ENCODE measurements at regions not wholly inside any gene's neighbourhood (a gene's known extent, or its start where the extent isn't known, plus 50 kb on each side); places are given as distances from the start of the nearest gene placed in this dataset.

GRCh38 chr18:45378308-45378707, 237.0 kb upstream of the SLC14A2 start:
- DNase-seq (ENCODE audit: low read depth in 2 of 2): no peak

- DNase-seq (ENCODE audit: low read depth in 2 of 2): no peak
These were observed 236.3 kb upstream of the SLC14A2 start for GRCh38 chr18:45378933-45379332.

- no peak for DNase-seq (ENCODE audit: low read depth in 2 of 2)
These were observed 235.4 kb upstream of the SLC14A2 start for GRCh38 chr18:45379903-45380302.

- no peak for DNase-seq (ENCODE audit: low read depth in 2 of 2)
These were observed 234.0 kb upstream of the SLC14A2 start for GRCh38 chr18:45381282-45381681.

- DNase-seq (ENCODE audit: low read depth in 2 of 2): no peak
These were observed 232.0 kb upstream of the SLC14A2 start for GRCh38 chr18:45383228-45383627.

GRCh38 chr18:45384137-45384961, 230.9 kb upstream of the SLC14A2 start:
- DNase-seq (ENCODE audit: low read depth in 2 of 2): no peak

- DNase-seq (ENCODE audit: low read depth in 2 of 2): no peak
These were observed 230.3 kb upstream of the SLC14A2 start for GRCh38 chr18:45384962-45385315.

GRCh38 chr18:45386041-45386655, 229.1 kb upstream of the SLC14A2 start:
- no peak for DNase-seq (ENCODE audit: low read depth in 2 of 2)

- DNase-seq (ENCODE audit: low read depth in 2 of 2): no peak
These were observed 228.0 kb upstream of the SLC14A2 start for GRCh38 chr18:45387229-45387628.

- DNase-seq (ENCODE audit: low read depth in 2 of 2): no peak
These were observed 216.8 kb upstream of the SLC14A2 start for GRCh38 chr18:45398448-45398847.

- DNase-seq (ENCODE audit: low read depth in 2 of 2): no peak
These were observed 216.1 kb upstream of the SLC14A2 start for GRCh38 chr18:45399146-45399545.

- no peak for DNase-seq (ENCODE audit: low read depth in 2 of 2)
These were observed 215.6 kb upstream of the SLC14A2 start for GRCh38 chr18:45399643-45400042.

- DNase-seq (ENCODE audit: low read depth in 2 of 2): no peak
These were observed 212.7 kb upstream of the SLC14A2 start for GRCh38 chr18:45402485-45403056.

- no peak for DNase-seq (ENCODE audit: low read depth in 2 of 2)
These were observed 211.8 kb upstream of the SLC14A2 start for GRCh38 chr18:45403341-45404049.

GRCh38 chr18:45408218-45408617, 207.1 kb upstream of the SLC14A2 start:
- DNase-seq (ENCODE audit: low read depth in 2 of 2): no peak

GRCh38 chr18:45409971-45410370, 205.3 kb upstream of the SLC14A2 start:
- DNase-seq (ENCODE audit: low read depth in 2 of 2): no peak

GRCh38 chr18:45412577-45412976, 202.7 kb upstream of the SLC14A2 start:
- no peak for DNase-seq (ENCODE audit: low read depth in 2 of 2)

GRCh38 chr18:45413180-45413836, 202.0 kb upstream of the SLC14A2 start:
- DNase-seq (ENCODE audit: low read depth in 2 of 2): no peak

- DNase-seq (ENCODE audit: low read depth in 2 of 2): no peak
These were observed 199.7 kb upstream of the SLC14A2 start for GRCh38 chr18:45415614-45416013.

GRCh38 chr18:45416168-45416567, 199.1 kb upstream of the SLC14A2 start:
- no peak for DNase-seq (ENCODE audit: low read depth in 2 of 2)

GRCh38 chr18:45417392-45417791, 197.9 kb upstream of the SLC14A2 start:
- DNase-seq (ENCODE audit: low read depth in 2 of 2): no peak

GRCh38 chr18:45423659-45424058, 191.6 kb upstream of the SLC14A2 start:
- DNase-seq (ENCODE audit: low read depth in 2 of 2): no peak
